Hepatocyte (in vitro differentiated cells): ENCODE measurements at regions not wholly inside any gene's neighbourhood (a gene's known extent, or its start where the extent isn't known, plus 50 kb on each side); places are given as distances from the start of the nearest gene placed in this dataset.

Experiments
- CTCF ChIP-seq: fragments of 200-600 bp; sonication (generic); IDR thresholded peaks from 2 replicates; pipeline ENCODE4 v1.5.1; 2016; ENCODE audit warnings: antibody characterized with exemption, mild to moderate bottlenecking; ENCODE audit not compliant: poor library complexity
- EZH2phosphoT487 ChIP-seq: fragments of 200-600 bp; sonication (generic); IDR thresholded peaks from one replicate; pipeline ENCODE4 v1.6.1; 2018; ENCODE audit warnings: antibody characterized with exemption, mild to moderate bottlenecking, low read depth, moderate library complexity; ENCODE audit not compliant: unreplicated experiment, severe bottlenecking

- TF ChIP-seq CTCF: no peak
- TF ChIP-seq EZH2phosphoT487: no peak
Observed at GRCh38 chr1:50308878-50309277, 114.4 kb downstream of the DMRTA2 start.
